Left ventricle myocardium superior (tissue), 1 donor: ENCODE measurements at regions not wholly inside any gene's neighbourhood (a gene's known extent, or its start where the extent isn't known, plus 50 kb on each side); places are given as distances from the start of the nearest gene placed in this dataset.
"Not testable (repeated sequence)": the region's sequence is repeated elsewhere in the genome, so short reads cannot be mapped to it uniquely, and the experiment has no call there.

Source experiments
- ATAC-seq: fragments of 200-7000 bp; cut with Tn5 transposase; one replicate; pipeline ENCODE4 v1.9.1; 2020; ENCODE audit warnings: mild to moderate bottlenecking, moderate library complexity
- DNase-seq: peaks from one replicate; pipeline ENCODE4 v3.0.0-alpha.2; 2020
- intact Hi-C: fragments of 100-400 bp; cut with micrococcal nuclease; formaldehyde crosslinking; loops from one replicate; pipeline ENCODE4 v1.11.0; 2022
- donor health status: DM: no; HTN: yes; CAD: no; lungs with severe emphysema.

- intact Hi-C loops, result no loop called here
- ATAC-seq, result no peak
- no peak for DNase-seq
Measured at GRCh38 chr7:91396-92175, 100.8 kb upstream of the FAM20C start.

GRCh38 chr7:92231-92674 is 100.1 kb upstream of the FAM20C start:
- no peak for DNase-seq
- intact Hi-C loops, result no loop called here
- ATAC-seq, result no peak

GRCh38 chr7:92888-93672 is 99.3 kb upstream of the FAM20C start:
- DNase-seq (no peak), ATAC-seq (no peak)
- intact Hi-C loops, result no loop called here

GRCh38 chr7:94251-94801 is 98.0 kb upstream of the FAM20C start:
- no peak for ATAC-seq
- no peak for DNase-seq
- intact Hi-C loops, result no loop called here

GRCh38 chr7:95180-95862 is 97.0 kb upstream of the FAM20C start:
- intact Hi-C loops, result no loop called here
- DNase-seq (no peak), ATAC-seq (no peak)

GRCh38 chr7:95863-96260 is 96.5 kb upstream of the FAM20C start:
- intact Hi-C loops, result no loop called here
- no peak for DNase-seq
- no peak for ATAC-seq

GRCh38 chr7:96861-97260 is 95.5 kb upstream of the FAM20C start:
- DNase-seq (no peak), ATAC-seq (no peak)
- intact Hi-C loops, result no loop called here

GRCh38 chr7:97310-97841 is 95.0 kb upstream of the FAM20C start:
- intact Hi-C loops, result no loop called here
- ATAC-seq (no peak), DNase-seq (no peak)

GRCh38 chr7:101146-102046 is 91.0 kb upstream of the FAM20C start:
- ATAC-seq (no peak), DNase-seq (no peak)
- intact Hi-C loops, result no loop called here

GRCh38 chr7:102047-102711 is 90.2 kb upstream of the FAM20C start:
- ATAC-seq (no peak), DNase-seq (no peak)
- intact Hi-C loops, result no loop called here

GRCh38 chr7:102721-103120 is 89.7 kb upstream of the FAM20C start:
- intact Hi-C loops, result no loop called here
- ATAC-seq (no peak), DNase-seq (no peak)

GRCh38 chr7:103981-104380 is 88.4 kb upstream of the FAM20C start:
- ATAC-seq, DNase-seq, intact Hi-C loops: not testable (repeated sequence)

GRCh38 chr7:105002-105401 is 87.4 kb upstream of the FAM20C start:
- DNase-seq (no peak), ATAC-seq (no peak)
- intact Hi-C loops, result no loop called here

GRCh38 chr7:106356-106755 is 86.0 kb upstream of the FAM20C start:
- ATAC-seq, result no peak
- intact Hi-C loops, result no loop called here
- DNase-seq, result no peak

- DNase-seq (no peak), ATAC-seq (no peak)
- intact Hi-C loops, result no loop called here
Measured at GRCh38 chr7:107233-107632, 85.1 kb upstream of the FAM20C start.

GRCh38 chr7:107907-108306 is 84.5 kb upstream of the FAM20C start:
- no peak for DNase-seq
- ATAC-seq, result no peak
- intact Hi-C loops, result no loop called here

GRCh38 chr7:109094-109493 is 83.3 kb upstream of the FAM20C start:
- intact Hi-C loops, result no loop called here
- DNase-seq, result peak; percentile 65
- peak; percentile 91 for ATAC-seq

GRCh38 chr7:109898-110556 is 82.3 kb upstream of the FAM20C start:
- ATAC-seq, result peak; percentile 55
- intact Hi-C loops, result no loop called here
- no peak for DNase-seq
